ENCODE measurements at regions not wholly inside any gene's neighbourhood (a gene's known extent, or its start where the extent isn't known, plus 50 kb on each side); places are given as distances from the start of the nearest gene placed in this dataset.

DNA sequence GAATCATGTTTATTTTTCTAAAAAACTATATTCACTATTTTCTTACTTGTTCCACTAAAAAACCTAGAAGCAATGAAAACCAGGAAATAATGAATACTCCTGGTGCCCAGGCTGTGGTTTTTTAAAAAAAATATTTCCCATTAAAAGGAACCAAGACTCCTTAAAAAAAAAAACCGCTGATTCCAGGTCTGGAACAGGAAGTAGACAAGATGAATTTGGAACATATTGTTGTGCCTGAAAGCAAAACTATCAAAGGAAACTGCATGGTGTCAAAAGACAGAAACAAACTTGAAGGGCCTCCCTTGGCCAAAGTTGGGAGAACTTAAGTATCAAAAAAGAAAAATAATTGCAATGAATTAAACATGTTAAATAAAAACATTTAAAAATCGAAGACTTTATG, 245.3 kb upstream of the P2RY1 start:
- TF ChIP-seq, protein P1, sequence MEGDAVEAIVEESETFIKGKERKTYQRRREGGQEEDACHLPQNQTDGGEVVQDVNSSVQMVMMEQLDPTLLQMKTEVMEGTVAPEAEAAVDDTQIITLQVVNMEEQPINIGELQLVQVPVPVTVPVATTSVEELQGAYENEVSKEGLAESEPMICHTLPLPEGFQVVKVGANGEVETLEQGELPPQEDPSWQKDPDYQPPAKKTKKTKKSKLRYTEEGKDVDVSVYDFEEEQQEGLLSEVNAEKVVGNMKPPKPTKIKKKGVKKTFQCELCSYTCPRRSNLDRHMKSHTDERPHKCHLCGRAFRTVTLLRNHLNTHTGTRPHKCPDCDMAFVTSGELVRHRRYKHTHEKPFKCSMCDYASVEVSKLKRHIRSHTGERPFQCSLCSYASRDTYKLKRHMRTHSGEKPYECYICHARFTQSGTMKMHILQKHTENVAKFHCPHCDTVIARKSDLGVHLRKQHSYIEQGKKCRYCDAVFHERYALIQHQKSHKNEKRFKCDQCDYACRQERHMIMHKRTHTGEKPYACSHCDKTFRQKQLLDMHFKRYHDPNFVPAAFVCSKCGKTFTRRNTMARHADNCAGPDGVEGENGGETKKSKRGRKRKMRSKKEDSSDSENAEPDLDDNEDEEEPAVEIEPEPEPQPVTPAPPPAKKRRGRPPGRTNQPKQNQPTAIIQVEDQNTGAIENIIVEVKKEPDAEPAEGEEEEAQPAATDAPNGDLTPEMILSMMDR (IDR thresholded peaks at IDR 0.05; ENCODE audit: low read depth, low read length, poor library complexity, severe bottlenecking) = no peak
- no peak for TF ChIP-seq EZH2phosphoT487 (IDR thresholded peaks at IDR 0.05; ENCODE audit: borderline replicate concordance, low read length)
